ENCODE measurements at regions not wholly inside any gene's neighbourhood (a gene's known extent, or its start where the extent isn't known, plus 50 kb on each side); places are given as distances from the start of the nearest gene placed in this dataset.

GRCh38 chr22:48233586-48233985 is 1471.1 kb downstream of the TBC1D22A start:
- H3K36me3 ChIP-seq (ENCODE audit: low read depth): no peaks in the 10 kb centered on the region
- ATAC-seq (ENCODE audit: low read depth): no peak
- no peak for DNase-seq (ENCODE audit: low spot score)
- H3K4me3 ChIP-seq (ENCODE audit: severe bottlenecking): no peak overlapping the region
- no peak overlapping the region for H3K27ac ChIP-seq (ENCODE audit: poor library complexity, severe bottlenecking)
- no peaks in the 10 kb centered on the region for H3K4me1 ChIP-seq (ENCODE audit: insufficient read depth, poor library complexity, severe bottlenecking)
- H3K9me3 ChIP-seq (ENCODE audit: severe bottlenecking): no peaks in the 10 kb centered on the region
- H3K27me3 ChIP-seq (ENCODE audit: insufficient read depth, poor library complexity, severe bottlenecking): no peaks in the 10 kb centered on the region
- TF ChIP-seq CTCF (IDR thresholded peaks at IDR 0.05; ENCODE audit: poor library complexity, severe bottlenecking): no peak

- DNase-seq (ENCODE audit: low spot score): no peak
- Histone ChIP-seq H3K36me3 (ENCODE audit: low read depth) (no peaks in the 10 kb centered on the region), H3K9me3 (ENCODE audit: severe bottlenecking) (no peaks in the 10 kb centered on the region), H3K4me3 (ENCODE audit: severe bottlenecking) (no peak overlapping the region), H3K27ac (ENCODE audit: poor library complexity, severe bottlenecking) (no peak overlapping the region), H3K27me3 (ENCODE audit: insufficient read depth, poor library complexity, severe bottlenecking) (no peaks in the 10 kb centered on the region), H3K4me1 (ENCODE audit: insufficient read depth, poor library complexity, severe bottlenecking) (no peaks in the 10 kb centered on the region)
- ATAC-seq (ENCODE audit: low read depth): no peak
- no peak for TF ChIP-seq CTCF (IDR thresholded peaks at IDR 0.05; ENCODE audit: poor library complexity, severe bottlenecking)
Observed at GRCh38 chr22:48228468-48228867, 1466.0 kb downstream of the TBC1D22A start.

- no peak for ATAC-seq (ENCODE audit: low read depth)
- no peak for TF ChIP-seq CTCF (IDR thresholded peaks at IDR 0.05; ENCODE audit: poor library complexity, severe bottlenecking)
- H3K36me3 ChIP-seq (ENCODE audit: low read depth): no peaks in the 10 kb centered on the region
- no peak for DNase-seq (ENCODE audit: low spot score)
- no peak overlapping the region for H3K4me3 ChIP-seq (ENCODE audit: severe bottlenecking)
- H3K9me3 ChIP-seq (ENCODE audit: severe bottlenecking): no peaks in the 10 kb centered on the region
- no peaks in the 10 kb centered on the region for H3K27me3 ChIP-seq (ENCODE audit: insufficient read depth, poor library complexity, severe bottlenecking)
- no peaks in the 10 kb centered on the region for H3K4me1 ChIP-seq (ENCODE audit: insufficient read depth, poor library complexity, severe bottlenecking)
- H3K27ac ChIP-seq (ENCODE audit: poor library complexity, severe bottlenecking): no peak overlapping the region
Observed at GRCh38 chr22:48227341-48228018, 1465.0 kb downstream of the TBC1D22A start.

GRCh38 chr22:48226026-48227013 is 1463.9 kb downstream of the TBC1D22A start:
- H3K36me3 ChIP-seq (ENCODE audit: low read depth): no peaks in the 10 kb centered on the region
- ATAC-seq (ENCODE audit: low read depth) (no peak), DNase-seq (ENCODE audit: low spot score) (no peak)
- TF ChIP-seq CTCF (IDR thresholded peaks at IDR 0.05; ENCODE audit: poor library complexity, severe bottlenecking): no peak
- H3K27me3 ChIP-seq (ENCODE audit: insufficient read depth, poor library complexity, severe bottlenecking): no peaks in the 10 kb centered on the region
- no peaks in the 10 kb centered on the region for H3K4me1 ChIP-seq (ENCODE audit: insufficient read depth, poor library complexity, severe bottlenecking)
- no peaks in the 10 kb centered on the region for H3K9me3 ChIP-seq (ENCODE audit: severe bottlenecking)
- H3K4me3 ChIP-seq (ENCODE audit: severe bottlenecking): no peak overlapping the region
- H3K27ac ChIP-seq (ENCODE audit: poor library complexity, severe bottlenecking): no peak overlapping the region
